ENCODE measurements at regions not wholly inside any gene's neighbourhood (a gene's known extent, or its start where the extent isn't known, plus 50 kb on each side); places are given as distances from the start of the nearest gene placed in this dataset.

DNA sequence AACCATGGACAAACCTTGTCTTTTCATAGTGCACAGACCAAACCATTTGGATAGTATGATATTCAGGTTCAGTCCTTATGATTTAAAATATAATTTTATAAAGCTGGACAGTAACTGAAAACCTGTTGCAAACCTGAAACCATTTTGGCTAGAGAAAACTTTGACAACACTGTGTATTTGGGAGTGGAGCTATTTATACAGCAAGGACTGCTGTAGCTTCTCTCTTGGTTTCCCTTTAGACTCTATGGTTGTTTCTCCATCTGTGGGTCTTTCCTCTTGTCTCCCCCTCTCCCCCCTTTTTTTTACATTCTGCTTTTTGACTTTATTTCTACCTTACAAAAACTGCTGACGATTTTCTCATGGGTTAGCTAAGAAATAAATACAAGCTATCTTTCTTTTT is 581.7 kb downstream of the SLC4A3 start:
- in situ Hi-C loops (cut with HindIII; ENCODE audit: low sequenced_read_pairs), result no loop called here
- no peak for DNase-seq (ENCODE audit: low spot score)

DNA sequence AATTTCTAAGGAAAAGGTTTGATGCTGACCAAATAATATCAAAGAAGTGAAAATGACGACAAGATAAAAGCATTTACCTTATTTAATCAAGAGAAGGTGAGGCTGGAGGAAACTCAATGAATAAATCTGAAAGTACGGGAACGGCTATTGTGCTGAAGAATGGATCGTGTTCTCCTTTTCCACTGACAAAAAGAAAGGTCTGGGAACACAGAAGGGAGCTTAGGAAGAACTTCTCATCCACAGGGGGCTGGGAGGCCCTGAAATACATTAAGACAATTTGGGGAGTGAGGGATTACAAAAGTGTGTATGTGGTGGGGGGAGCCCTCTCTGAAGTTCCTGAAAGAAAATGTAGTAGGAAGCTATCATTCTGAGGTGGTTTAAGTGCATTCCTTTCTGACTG is 582.3 kb downstream of the SLC4A3 start:
- no peak for DNase-seq (ENCODE audit: low spot score)
- in situ Hi-C loops (cut with HindIII; ENCODE audit: low sequenced_read_pairs), result no loop called here

DNA sequence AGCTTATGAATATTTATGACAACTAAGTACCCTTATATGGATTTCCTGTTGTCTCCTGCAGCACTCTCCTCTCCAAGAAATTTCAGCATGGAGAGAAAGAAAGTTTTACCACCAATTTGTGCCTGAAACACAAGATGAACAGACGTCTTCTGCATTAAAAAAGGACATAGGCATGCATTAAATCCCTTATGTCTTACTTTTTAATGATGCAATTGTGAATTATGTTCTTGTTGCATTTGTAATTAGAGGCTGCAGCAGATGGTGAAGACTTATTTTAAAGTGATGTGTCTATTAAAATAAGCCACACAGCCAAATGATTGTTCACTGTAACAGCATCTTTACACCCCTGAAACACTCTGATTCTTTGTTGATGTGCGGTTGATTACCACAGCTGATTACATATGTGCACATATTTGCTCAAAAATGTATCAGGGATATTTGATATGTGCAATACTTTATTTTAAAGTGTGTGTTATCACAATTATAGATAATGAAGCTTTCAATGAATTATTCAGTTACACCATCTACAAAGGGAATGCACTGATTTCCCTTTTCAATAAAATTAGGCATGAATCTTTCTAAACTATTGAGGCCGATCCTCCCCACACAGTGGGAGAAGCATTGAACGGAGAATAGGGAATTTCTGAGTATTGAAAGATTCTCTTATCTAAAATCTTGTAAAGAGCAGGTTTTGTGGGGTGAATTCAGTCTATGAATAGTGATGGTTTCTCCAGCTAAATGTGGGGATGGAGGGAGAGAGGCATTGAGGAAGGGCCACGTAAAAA is 585.1 kb downstream of the SLC4A3 start:
- no peak for DNase-seq (ENCODE audit: low spot score)
- in situ Hi-C loops (cut with HindIII; ENCODE audit: low sequenced_read_pairs), result no loop called here

DNA sequence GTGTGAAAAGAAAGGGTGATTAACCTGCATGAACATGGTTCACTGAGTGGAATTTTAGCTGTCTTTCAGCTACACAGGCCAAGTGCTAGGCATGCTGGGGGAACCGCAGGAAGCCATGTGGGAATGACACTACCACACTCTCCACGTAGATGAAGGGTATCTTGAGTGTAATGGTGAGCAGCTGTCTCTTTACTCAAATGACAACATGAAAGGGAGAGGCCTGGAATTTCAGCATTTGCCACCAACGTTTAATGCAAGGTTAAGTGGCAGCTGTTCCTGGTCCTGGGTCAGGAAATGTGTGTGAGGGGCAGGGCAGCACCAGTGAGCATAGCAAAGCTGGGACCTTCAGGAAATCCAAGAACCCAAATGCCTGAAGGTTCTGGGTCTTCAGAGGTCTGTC is 588.4 kb downstream of the SLC4A3 start:
- no peak for DNase-seq (ENCODE audit: low spot score)
- in situ Hi-C loops (cut with HindIII; ENCODE audit: low sequenced_read_pairs), result no loop called here

DNA sequence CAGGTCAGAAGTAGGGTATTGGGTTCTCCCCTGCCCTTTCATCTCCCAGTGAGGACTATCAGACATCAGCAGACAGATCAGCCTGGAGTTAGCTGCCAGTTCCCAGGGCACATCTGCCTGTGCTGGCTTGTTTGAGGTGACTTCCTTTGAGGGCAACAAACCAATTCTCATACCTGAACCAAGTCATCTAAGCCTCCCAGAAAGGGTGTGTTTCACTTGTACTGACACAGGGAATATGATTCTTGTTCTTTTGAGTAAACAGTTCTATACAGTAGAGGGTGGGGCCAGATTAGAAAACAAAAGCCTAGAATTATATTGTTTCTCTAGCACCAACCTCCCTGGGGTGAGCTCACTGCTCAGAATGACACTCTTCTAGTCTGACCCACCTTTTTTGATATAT is 591.9 kb downstream of the SLC4A3 start:
- no peak for DNase-seq (ENCODE audit: low spot score)
- in situ Hi-C loops (cut with HindIII; ENCODE audit: low sequenced_read_pairs), result no loop called here

DNA sequence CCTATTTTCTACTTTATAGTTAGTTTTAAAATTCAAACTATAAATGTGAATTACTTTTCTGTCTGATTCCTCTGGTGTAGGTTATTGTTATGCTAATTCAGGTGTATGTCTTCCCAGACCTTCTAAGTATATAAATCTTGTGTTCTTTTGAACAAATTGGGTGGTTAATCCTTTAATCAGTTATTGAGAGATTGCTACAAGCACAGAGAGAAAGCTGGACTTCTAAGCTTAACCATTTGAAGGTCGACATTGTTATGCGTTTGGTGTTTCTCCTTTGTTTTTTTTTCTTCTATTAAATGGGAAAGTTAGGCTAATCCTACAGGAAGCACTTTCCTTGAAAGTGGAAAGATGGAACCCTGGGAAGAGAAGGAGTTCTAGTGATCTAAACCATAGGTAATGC is 592.6 kb downstream of the SLC4A3 start:
- no peak for DNase-seq (ENCODE audit: low spot score)
- in situ Hi-C loops (cut with HindIII; ENCODE audit: low sequenced_read_pairs), result no loop called here

DNA sequence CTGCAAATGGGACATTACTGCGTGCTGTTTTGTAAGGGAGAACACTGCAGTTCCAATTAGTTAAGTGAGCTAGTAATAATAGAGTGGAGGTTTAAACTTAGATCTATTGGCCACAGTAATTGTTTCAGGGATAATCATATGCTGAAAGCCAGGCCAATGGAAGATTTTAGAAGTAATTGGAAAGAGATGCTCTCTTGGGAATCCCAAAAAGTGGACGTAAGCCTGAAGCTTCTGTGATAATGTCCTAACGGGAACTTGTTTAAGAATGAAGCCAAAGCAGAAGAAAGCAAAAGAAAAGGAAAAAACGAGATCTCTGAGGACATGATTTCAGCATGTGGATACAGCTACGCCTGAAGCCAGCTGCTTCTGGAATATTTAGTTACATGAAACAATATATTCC is 594.6 kb downstream of the SLC4A3 start:
- in situ Hi-C loops (cut with HindIII; ENCODE audit: low sequenced_read_pairs), result no loop called here

DNA sequence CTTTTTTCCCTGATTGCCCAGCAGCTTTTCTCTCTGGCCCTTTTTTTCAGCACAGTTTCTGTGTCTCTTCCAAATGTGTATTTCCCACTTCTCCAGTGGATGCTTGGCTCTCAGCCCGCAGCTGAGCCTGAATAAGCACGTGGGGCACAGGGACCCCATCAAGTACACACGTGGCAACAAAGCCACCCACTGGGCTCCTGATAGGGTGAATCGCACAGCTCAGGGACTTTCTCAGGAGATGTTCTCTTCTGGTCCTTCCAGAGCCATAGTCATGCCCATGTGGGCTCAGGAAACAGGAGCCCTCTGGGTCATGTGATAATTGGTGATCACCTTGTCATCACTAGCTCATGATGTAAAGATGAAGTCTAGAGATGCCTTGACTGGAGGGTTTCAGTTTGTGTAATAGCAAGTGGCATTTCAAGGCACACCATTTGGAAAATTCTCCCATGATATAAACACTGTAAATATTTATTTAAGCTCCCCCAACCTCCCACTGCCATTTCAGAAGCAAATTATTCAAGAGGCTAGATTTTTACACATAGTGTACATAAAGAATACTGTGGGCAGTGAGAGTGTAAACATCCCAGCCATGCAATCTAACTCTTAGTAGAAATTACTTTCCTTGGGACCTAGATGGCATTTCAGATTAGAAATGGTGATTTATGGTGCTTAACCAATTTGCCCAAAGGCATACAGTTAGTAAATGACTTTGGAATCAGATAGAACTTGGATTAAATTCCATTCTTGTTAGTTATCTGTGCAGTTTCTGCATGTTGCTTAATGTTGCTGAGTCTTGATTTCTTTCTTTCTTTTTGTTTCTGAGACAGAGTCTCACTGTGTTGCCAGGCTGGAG is 597.5 kb downstream of the SLC4A3 start:
- in situ Hi-C loops (cut with HindIII; ENCODE audit: low sequenced_read_pairs), result no loop called here
- no peak for DNase-seq (ENCODE audit: low spot score)

More for the DNA sequence above, 594.6 kb downstream of the SLC4A3 start:
- no peak for DNase-seq (ENCODE audit: low spot score)

DNA sequence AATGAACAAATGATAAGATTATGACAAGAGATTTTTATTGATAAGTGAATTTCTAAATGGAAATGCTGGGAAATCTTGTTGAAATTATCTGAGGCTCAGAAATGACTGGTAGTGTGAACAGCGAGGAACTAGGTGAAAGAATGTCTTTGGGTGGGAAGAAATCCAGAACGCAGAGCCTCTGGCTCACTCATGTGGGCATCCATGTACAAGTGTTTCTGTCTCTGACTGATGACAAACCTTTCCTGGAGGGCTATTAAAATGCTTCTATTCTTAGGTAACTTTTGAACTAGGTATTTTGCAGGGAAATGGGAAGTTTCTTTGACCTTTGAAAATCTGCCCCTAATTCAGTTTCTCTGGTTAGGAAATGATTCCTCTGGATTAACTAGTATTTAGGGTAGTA is 598.6 kb downstream of the SLC4A3 start:
- DNase-seq (ENCODE audit: low spot score), result no peak
- in situ Hi-C loops (cut with HindIII; ENCODE audit: low sequenced_read_pairs), result no loop called here

DNA sequence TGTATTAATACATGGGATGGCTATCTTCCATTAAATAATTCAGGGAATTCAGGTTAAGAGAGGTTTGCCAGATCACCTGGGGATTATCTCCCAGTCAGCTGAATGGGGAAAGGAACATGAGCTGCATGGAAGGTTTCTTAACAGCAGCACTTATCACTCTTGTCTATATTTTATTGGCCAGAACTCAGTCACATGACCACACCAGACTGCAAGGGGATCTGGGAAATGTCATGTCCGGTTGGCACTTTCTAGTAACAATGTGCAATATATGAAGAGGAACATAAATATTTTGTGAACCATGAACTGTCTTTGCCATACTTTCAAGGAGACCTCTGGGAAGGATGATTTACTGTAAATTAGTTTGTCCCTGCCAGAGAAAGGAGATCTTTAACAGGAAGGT is 599.1 kb downstream of the SLC4A3 start:
- no peak for DNase-seq (ENCODE audit: low spot score)
- in situ Hi-C loops (cut with HindIII; ENCODE audit: low sequenced_read_pairs), result no loop called here

DNA sequence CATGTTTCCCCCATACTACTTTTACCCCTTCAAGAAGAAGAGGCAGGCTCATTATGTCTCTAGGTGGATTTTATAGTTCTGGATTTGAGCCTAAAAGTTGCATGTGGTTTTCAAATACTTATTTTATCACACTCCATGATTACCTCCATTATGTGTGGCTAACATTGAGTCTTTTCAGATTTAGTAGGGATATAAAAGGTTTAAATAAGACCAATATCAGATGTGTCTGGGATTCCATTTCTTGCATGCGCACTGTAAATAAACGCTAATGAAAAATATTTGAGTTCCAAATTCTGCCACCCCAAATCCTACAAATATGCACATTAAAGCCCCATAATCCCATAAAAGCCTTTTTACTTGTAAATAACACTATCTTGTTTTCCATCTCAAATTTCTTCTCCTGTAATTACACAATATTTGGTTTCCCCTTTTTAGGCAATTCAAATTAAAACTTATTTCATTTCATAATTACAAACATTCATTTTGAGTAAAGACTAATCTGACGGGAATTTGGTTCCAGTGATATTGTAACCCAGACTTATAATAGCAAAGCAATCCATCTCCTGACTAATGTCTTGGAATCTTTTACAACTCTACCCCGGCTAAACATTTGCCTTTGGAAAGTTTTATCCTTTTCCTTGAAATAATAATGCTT is 600.0 kb downstream of the SLC4A3 start:
- in situ Hi-C loops (cut with HindIII; ENCODE audit: low sequenced_read_pairs), result no loop called here
- DNase-seq (ENCODE audit: low spot score), result no peak

DNA sequence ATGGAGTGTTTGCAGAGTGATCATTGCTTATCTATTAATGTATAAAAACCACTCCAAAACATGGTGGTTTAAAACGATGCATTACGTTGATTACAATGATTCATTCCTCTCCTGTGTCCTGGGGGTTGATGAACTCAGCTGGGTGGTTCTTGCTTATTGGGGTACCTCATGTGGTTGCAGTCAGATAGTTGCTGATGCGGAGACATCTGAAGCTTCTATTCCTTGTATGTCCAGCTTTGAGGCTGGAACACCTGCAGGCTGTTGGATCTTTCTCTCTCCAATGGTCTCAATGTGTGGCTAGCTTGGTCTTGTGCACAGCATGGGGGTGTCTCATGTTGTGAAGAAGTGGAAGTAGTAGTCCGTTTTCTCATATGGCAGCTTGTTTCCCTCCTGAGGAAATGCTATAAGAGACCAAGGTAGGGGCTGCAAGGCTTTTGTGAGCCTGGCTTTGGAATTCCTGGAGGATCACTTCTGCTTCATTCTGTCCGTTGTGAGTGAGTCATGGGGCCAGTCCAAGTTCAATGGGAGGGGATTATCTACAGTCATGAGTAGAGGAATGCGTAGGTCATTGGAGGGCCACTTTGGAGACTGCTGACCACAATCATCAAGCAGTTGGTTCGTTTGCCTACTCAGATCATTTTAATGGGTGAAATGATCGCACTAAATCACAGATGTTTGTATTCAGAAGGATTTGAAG is 601.0 kb downstream of the SLC4A3 start:
- no peak for DNase-seq (ENCODE audit: low spot score)
- in situ Hi-C loops (cut with HindIII; ENCODE audit: low sequenced_read_pairs), result no loop called here

DNA sequence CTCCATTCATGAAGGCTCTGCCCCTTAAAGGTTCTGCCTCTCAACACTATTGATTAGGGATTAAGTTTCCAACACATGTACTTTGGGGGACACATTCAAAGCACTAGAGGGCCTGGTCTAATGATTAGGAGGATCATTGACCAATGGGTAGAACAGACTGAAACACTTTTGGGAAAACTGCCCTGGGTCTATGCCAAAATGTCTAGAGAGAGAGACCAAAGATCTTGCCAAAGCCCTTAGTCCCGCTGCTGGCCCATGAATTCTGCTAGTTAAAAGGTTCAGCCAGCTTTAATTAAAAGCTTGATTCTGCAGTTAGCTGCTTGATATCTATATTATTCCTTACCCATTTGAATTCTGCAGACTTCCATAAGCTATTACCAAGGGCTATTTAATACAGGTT is 613.2 kb downstream of the SLC4A3 start:
- in situ Hi-C loops (cut with HindIII; ENCODE audit: low sequenced_read_pairs), result no loop called here
- DNase-seq (ENCODE audit: low spot score), result peak; percentile 1

DNA sequence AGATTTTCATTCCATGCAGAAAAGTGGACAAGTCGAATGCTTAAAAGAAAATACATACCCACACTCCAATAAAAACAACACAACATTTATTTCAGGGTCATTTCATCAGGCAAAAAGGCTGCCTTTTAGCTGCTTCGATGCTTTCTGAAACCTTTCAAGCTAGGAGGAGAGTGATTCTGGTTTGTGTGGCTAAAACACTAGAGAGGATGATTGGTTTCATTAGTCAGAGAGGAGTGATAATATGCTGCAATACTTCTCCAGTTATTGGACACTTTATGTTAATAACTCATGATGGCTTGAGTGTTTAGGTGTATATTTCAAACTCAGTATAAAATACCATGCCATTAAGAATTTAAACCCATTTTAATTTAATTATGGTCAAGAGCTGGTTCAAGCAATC is 614.0 kb downstream of the SLC4A3 start:
- in situ Hi-C loops (cut with HindIII; ENCODE audit: low sequenced_read_pairs), result no loop called here
- DNase-seq (ENCODE audit: low spot score), result no peak

DNA sequence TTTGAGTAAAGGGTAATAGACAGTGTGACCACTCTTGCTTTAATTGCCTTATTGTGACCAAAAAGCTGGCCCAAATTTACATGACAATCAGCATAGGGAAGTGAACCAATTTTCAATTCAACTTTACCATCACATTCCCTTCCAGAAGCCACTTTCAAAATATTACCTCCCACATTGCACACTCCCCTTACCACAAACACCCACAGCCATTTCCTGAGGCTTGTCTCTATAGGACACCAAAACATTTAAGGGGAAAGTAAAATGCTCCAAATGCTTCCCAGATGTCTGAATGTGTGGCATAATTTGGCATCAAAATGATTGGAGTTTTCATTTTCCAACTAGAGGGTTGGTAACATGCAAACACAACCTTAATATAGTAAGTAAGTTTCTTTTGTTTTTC is 616.1 kb downstream of the SLC4A3 start:
- in situ Hi-C loops (cut with HindIII; ENCODE audit: low sequenced_read_pairs), result no loop called here
- DNase-seq (ENCODE audit: low spot score), result no peak

DNA sequence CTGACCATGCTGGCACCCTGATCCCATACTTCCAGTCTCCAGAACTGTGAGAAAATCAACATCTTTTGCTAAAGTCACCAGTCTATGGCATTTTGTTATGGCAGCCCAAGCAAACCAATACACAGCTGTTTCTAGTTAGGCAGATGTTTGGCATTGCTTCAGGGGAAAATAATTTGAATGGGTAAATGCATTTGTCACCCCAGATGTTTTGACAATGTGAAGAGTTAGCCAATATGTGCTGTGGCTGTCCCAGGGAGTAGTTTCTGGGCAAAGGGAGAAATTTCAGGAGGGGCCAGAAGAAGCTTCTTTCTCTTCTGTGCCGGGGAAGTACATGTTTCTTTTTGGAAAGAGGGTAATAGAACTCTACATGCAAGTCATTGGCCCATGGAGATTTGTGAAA is 619.0 kb downstream of the SLC4A3 start:
- DNase-seq (ENCODE audit: low spot score), result no peak
- in situ Hi-C loops (cut with HindIII; ENCODE audit: low sequenced_read_pairs), result no loop called here

DNA sequence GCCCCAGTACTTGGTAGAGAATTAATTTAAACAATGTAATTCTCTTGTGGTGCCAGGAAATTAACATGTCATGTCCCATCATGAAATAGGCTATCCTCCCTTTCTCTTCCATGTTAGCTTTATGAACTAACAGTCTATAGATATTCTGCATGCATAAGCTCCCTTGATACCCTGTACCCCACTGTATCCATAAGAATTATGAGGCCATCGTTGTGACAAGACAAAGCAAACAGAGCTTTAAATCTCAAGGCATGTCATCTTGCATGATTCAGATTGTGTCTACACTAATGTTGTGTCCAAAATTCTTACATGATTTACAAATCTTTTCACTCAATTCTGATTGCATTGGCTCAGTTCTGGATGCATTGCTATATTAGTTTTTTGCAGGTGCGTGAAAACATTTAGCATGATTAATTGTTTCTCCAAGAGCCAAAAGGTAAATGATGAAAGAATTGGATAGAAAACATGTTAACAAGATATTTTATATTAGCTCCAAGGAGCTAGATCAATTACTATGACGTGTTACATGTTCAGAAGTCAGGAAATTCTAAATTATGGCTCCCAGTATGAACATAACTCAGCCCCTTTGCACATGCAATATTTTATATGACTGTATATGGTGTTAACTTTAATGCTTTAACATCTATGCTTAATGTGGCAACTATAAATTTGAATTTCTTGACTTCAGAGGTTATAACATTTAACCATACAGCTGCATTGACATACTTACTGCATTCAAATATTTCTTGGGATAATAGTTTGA is 620.3 kb downstream of the SLC4A3 start:
- in situ Hi-C loops (cut with HindIII; ENCODE audit: low sequenced_read_pairs), result no loop called here
- DNase-seq (ENCODE audit: low spot score), result no peak

DNA sequence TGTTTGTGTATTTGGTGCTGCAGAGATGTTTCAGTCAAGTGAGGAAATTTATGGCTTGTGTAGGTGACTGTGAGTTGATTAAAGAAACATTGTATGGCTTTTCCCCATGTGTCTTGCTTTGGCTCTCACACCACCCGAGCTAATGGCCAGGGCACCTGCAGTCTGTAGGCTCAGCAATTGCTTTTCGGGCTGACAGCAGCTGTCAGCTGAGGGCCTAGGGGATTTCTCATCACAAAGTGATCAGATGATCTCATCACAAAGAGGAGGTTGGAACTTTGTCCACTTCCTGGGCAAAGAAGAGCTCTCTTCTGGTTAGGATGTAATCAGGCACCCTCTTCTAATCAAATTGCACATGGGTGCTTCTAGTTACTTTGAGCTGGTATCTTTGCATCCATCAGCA is 632.2 kb downstream of the SLC4A3 start:
- in situ Hi-C loops (cut with HindIII; ENCODE audit: low sequenced_read_pairs), result no loop called here
- no peak for DNase-seq (ENCODE audit: low spot score)

DNA sequence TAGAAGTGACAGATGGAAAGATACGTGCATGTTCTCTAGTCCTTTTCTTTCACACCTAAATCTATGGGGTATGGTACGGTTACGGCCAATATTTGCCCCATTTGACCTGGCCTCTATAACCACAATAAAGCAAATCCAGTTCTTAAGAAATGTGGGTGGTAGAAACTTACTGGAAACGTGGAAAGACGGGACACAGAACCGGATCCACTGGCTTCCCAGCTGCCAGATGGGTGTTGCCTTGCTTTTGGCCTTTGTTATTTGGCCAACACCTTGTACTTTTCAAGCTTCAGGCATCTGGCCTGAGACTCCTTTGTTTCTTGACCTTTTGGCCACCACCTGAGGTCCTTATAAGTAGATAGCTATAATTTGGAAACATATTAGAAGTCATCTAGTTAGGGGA is 635.9 kb downstream of the SLC4A3 start:
- in situ Hi-C loops (cut with HindIII; ENCODE audit: low sequenced_read_pairs), result no loop called here
- no peak for DNase-seq (ENCODE audit: low spot score)

All from G401 (cell line).